Large intestine (tissue), 3 donors: ENCODE measurements at regions not wholly inside any gene's neighbourhood (a gene's known extent, or its start where the extent isn't known, plus 50 kb on each side); places are given as distances from the start of the nearest gene placed in this dataset.
"Not testable (repeated sequence)": the region's sequence is repeated elsewhere in the genome, so short reads cannot be mapped to it uniquely, and the experiment has no call there.

Experiments used
- DNase-seq, 2 donors: peaks; one replicate each; pipeline versions ENCODE4 v3.0.0 to v3.0.0-alpha.2; 2013
- H3K27ac ChIP-seq: one replicate; pipeline ENCODE4 v1.5.1; 2013; ENCODE audit warnings: low read length
- H3K27me3 ChIP-seq: 2 replicates; pipeline ENCODE4 v1.6.1; 2013; ENCODE audit warnings: low read length; ENCODE audit not compliant: control insufficient read depth, insufficient read depth
- H3K36me3 ChIP-seq: 2 replicates; pipeline ENCODE4 v1.6.1; 2013; ENCODE audit warnings: low read length; ENCODE audit not compliant: control insufficient read depth, insufficient read depth
- H3K4me1 ChIP-seq: one replicate; pipeline ENCODE4 v1.6.1; 2013; ENCODE audit warnings: low read length; ENCODE audit not compliant: control insufficient read depth, insufficient read depth
- H3K4me3 ChIP-seq: one replicate; pipeline ENCODE4 v1.5.1; 2013; ENCODE audit warnings: low read length
- H3K9me3 ChIP-seq: one replicate; pipeline ENCODE4 v1.6.1; 2013; ENCODE audit warnings: mild to moderate bottlenecking, low read depth, low read length, moderate library complexity; ENCODE audit not compliant: control insufficient read depth
- WGBS: methylation state at CpG from one replicate; pipeline ENCODE4 v1.1.5; 2013; ENCODE audit warnings: low lambda C conversion rate; ENCODE audit not compliant: insufficient coverage; 5-methylcytosine and 5-hydroxymethylcytosine counted together

- not testable (repeated sequence) for H3K27ac ChIP-seq, H3K4me3 ChIP-seq, H3K36me3 ChIP-seq, H3K4me1 ChIP-seq, H3K9me3 ChIP-seq, H3K27me3 ChIP-seq, DNase-seq
- no CpG with 5 or more reads among the region's 4 CpGs for WGBS
Measured at GRCh38 chr1:67907467-67907866, 74.2 kb upstream of the GNG12 start.

- not testable (repeated sequence) for H3K4me3 ChIP-seq, H3K36me3 ChIP-seq, H3K27ac ChIP-seq, H3K4me1 ChIP-seq, H3K9me3 ChIP-seq, H3K27me3 ChIP-seq, DNase-seq
- WGBS: 100% methylated on average over 2 of the region's 2 CpGs
Measured at GRCh38 chr1:67906015-67906414, 72.7 kb upstream of the GNG12 start.

DNA sequence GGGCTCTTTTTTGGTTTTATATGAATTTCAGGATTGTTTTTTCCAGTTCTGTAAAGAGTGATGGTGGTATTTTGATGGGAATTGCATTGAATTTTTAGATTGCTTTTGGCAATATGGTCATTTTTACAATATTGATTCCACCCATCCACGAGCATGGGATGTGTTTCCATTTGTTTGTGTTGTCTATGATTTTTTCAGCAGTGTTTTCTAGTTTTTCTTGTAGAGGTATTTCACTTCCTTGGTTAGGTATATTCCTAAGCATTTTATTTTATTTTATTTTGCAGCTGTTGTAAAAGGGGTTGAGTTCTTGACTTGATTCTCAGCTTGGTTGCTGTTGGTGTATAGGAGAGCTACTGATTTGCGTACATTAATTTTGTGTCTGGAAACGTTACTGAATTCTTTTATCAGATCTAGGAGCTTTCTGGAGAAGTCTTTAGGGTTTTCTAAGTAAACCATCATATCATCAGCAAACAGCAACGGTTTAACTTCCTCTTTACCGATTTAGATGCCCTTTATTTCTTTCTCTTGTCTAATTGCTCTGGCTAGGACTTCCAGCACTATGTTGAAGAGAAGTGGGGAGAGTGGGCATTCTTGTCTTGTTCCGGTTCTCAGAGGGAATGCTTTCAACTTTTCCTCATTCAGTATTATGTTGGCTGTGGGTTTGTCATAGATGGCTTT lies 69.4 kb upstream of the GNG12 start:
- not testable (repeated sequence) for DNase-seq, H3K27ac ChIP-seq, H3K4me3 ChIP-seq, H3K9me3 ChIP-seq, H3K4me1 ChIP-seq, H3K27me3 ChIP-seq, H3K36me3 ChIP-seq
- WGBS: 90% methylated on average over 2 of the region's 6 CpGs

GRCh38 chr1:67898033-67898726 lies 64.9 kb upstream of the GNG12 start:
- Histone ChIP-seq H3K27me3 (no peaks in the 10 kb centered on the region), H3K36me3 (no peaks in the 10 kb centered on the region), H3K9me3 (no peaks in the 10 kb centered on the region), H3K4me1 (peaks cover 8% of the 10 kb centered on the region), H3K27ac (no peak overlapping the region), H3K4me3 (no peak overlapping the region)
- DNase-seq: no peak
- WGBS: no CpG with 5 or more reads among the region's 4 CpGs

DNA sequence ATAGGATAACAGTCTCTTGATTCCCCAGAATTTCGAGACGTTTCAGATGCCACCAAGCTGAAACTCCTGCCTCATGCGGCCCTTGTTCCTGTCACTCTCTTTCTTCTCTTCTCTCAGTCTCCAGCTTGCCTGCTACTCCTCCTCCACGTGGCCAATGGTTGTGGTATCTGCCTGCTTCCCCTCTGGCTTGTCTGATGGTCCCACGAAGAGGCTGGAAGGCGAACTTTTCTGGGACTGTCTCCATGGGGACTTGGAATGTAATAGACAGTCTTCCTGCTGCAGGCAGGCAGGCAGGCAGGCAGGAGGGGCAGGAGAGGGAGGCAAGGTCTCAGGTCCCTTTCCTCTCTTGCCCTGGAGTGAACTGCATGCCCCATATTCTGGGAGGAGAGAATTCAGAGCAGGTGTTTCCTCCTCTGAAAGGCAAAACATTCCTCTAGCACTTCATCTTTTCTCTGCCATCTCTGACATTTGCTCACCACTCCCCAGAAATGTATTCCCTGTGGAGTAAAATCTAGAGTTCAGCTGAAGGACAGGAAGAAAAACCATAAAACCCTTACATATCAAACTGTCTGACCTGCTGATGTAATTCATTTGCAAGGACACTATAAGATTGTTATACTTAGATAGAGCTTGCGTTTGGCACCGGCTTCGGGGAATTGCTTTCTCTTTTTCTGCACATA lies 64.1 kb upstream of the GNG12 start:
- Histone ChIP-seq H3K4me3 (no peak overlapping the region), H3K36me3 (no peaks in the 10 kb centered on the region), H3K27me3 (no peaks in the 10 kb centered on the region), H3K9me3 (no peaks in the 10 kb centered on the region), H3K4me1 (peaks cover 8% of the 10 kb centered on the region), H3K27ac (no peak overlapping the region)
- WGBS: 19% methylated on average over 3 of the region's 9 CpGs
- DNase-seq: peak; percentile 10 to 22

DNA sequence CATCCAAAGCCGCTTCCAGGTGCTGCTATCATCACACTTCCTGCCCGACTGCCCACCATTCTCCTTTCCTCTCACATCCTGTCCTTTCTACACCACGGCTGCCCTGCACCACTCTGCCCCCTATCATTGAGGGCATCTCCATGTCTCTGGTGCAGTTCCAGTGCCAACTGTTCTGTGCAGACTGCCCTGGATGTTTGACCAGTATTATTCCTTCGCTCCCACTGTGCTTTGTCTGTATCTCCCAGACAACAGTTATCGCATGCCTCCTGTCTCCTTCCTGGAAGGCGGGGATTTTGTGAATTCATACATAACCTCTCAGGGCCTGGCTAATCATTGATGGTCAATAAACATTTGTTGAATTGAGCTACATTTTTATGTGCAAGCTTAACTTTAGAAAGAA lies 63.6 kb upstream of the GNG12 start:
- Histone ChIP-seq H3K4me3 (no peak overlapping the region), H3K27ac (no peak overlapping the region), H3K36me3 (no peaks in the 10 kb centered on the region), H3K4me1 (peaks cover 8% of the 10 kb centered on the region), H3K27me3 (no peaks in the 10 kb centered on the region), H3K9me3 (no peaks in the 10 kb centered on the region)
- 83% methylated on average over 2 of the region's 6 CpGs for WGBS
- peak; percentile 14 to 41 for DNase-seq

DNA sequence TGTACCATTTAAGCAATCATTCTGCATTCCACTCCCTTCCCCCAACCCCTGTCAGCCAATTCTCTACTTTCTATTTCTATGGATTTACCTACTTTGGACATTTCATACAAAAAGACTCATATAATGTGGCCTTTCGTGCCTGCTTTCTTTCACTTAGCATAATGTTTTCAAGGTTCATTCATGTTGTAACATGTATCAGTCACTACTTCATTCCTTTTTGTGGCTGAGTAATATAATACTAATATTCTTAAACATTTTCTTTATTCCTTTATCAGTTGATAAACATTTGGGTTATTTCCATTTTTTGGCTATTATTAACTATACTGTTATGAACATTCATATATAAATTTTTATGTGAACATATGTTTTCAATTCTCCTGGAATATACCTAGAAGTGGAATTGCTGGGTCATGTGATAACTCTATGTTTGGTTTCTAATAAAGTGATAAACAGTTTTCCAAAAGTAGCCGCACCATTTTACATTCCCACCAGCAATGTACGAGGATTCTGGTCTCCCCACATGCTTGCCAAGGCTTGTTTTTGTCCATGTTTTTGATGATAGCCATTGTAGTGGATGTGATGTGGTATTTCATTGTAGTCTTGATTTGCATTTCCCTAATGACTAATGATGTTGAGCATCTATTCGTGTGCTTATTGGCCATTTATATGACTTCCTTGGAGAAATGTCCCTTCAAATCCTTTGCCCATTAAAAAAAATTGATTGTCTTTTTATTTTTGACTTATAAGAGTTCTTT lies 61.9 kb upstream of the GNG12 start:
- Histone ChIP-seq H3K27ac (no peak overlapping the region), H3K9me3 (no peaks in the 10 kb centered on the region), H3K27me3 (no peaks in the 10 kb centered on the region), H3K4me3 (no peak overlapping the region), H3K36me3 (no peaks in the 10 kb centered on the region), H3K4me1 (peaks cover 8% of the 10 kb centered on the region)
- no peak for DNase-seq
- 100% methylated on average over 1 of the region's 4 CpGs for WGBS

DNA sequence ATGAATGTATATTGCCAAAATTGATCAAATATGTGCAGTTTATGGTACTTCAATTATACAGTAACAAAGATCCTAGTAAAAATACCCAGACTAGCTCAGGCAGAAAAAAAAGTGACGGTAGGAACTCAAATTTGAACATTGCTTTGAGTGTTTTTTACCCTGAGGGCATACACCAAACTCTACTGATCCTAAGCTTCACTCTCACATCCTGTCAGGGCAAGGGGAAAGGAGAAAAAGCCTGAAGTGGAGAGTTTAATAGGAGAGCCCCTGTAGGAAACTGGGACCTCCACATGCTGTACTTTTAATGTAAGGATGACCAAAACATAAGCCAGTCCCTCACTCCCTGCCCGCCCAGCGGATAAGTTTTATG lies 59.8 kb upstream of the GNG12 start:
- Histone ChIP-seq H3K4me3 (no peak overlapping the region), H3K9me3 (no peaks in the 10 kb centered on the region), H3K27me3 (no peaks in the 10 kb centered on the region), H3K4me1 (peaks cover 8% of the 10 kb centered on the region), H3K36me3 (no peaks in the 10 kb centered on the region), H3K27ac (no peak overlapping the region)
- DNase-seq: no peak
- WGBS: no CpG with 5 or more reads among the region's 3 CpGs

GRCh38 chr1:67892476-67893125 lies 59.3 kb upstream of the GNG12 start:
- Histone ChIP-seq H3K27ac (no peak overlapping the region), H3K9me3 (no peaks in the 10 kb centered on the region), H3K4me1 (peaks cover 8% of the 10 kb centered on the region), H3K4me3 (no peak overlapping the region), H3K36me3 (no peaks in the 10 kb centered on the region), H3K27me3 (no peaks in the 10 kb centered on the region)
- 92% methylated on average over 2 of the region's 3 CpGs for WGBS
- DNase-seq: no peak

DNA sequence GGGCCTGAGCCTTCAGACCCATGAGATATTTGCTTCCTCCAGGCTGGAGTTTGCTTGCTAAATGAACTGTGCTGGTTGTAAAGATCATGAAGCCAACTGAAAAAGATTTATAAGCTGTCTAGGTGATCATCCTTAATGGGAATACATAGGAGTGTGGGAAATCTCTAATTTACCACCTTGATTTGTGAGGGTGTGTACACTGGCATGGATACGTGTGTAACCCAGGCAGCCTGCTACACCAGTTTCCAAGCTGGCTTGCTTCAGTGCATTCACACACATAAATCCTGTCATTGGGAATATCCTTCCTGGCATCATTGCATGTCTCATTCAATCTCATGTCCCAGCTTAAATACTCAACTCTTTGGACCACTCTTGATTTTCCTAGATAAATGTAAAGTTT lies 57.6 kb upstream of the GNG12 start:
- no peaks in the 10 kb centered on the region for H3K27me3 ChIP-seq
- no CpG with 5 or more reads among the region's 1 CpG for WGBS
- H3K36me3 ChIP-seq: no peaks in the 10 kb centered on the region
- no peak overlapping the region for H3K4me3 ChIP-seq
- DNase-seq: no peak
- no peaks in the 10 kb centered on the region for H3K9me3 ChIP-seq
- H3K27ac ChIP-seq: no peak overlapping the region
- no peaks in the 10 kb centered on the region for H3K4me1 ChIP-seq
